Transverse colon (tissue), 4 donors: ENCODE measurements at regions not wholly inside any gene's neighbourhood (a gene's known extent, or its start where the extent isn't known, plus 50 kb on each side); places are given as distances from the start of the nearest gene placed in this dataset.
A peak's percentile ranks its signal among the peaks of the same experiment; 100 is the strongest.

Experiments
- DNase-seq: peaks from one replicate; pipeline ENCODE4 v3.0.0-alpha.2; 2019
- H3K27ac ChIP-seq, 4 donors: fragments of 200-600 bp; sonication (generic); 2 replicates each; pipeline ENCODE4 v1.5.1; 2016 to 2018; ENCODE audit warnings: inconsistent platforms in 4 of 4
- H3K27me3 ChIP-seq: fragments of 200-600 bp; sonication (generic); 2 replicates; pipeline ENCODE4 v1.5.1; 2017; ENCODE audit warnings: inconsistent platforms
- H3K36me3 ChIP-seq, 4 donors: fragments of 200-600 bp; sonication (generic); 2 replicates each; pipeline ENCODE4 v1.5.1; 2017 to 2019; ENCODE audit warnings: inconsistent platforms in 4 of 4
- H3K4me1 ChIP-seq, 4 donors: fragments of 200-600 bp; sonication (generic); 2 replicates each; pipeline ENCODE4 v1.5.1; 2017 to 2020; ENCODE audit warnings: inconsistent platforms in 4 of 4
- H3K4me3 ChIP-seq, 4 donors: fragments of 200-600 bp; sonication (generic); 1 replicate in 1 of 4; 2 replicates in 3 of 4; pipeline versions ENCODE4 v1.5.1 to v1.6.1; 2017 to 2019; ENCODE audit warnings: inconsistent platforms in 4 of 4
- H3K9me3 ChIP-seq, 2 donors: fragments of 200-600 bp; sonication (generic); 2 replicates each; pipeline ENCODE4 v1.5.1; 2017 to 2019; ENCODE audit warnings: inconsistent platforms in 2 of 2
- CTCF ChIP-seq, 5 experiments: fragments of 200-600 bp in 3 of 5; fragments of 450-650 bp in 2 of 5; sonication (generic) in 3 of 5; IDR thresholded peaks; 1 replicate in 2 of 5; 2 replicates in 3 of 5; pipeline ENCODE4 v1.5.1; 2016 to 2017; ENCODE audit warnings: antibody characterized with exemption in 5 of 5, inconsistent platforms in 3 of 5, mild to moderate bottlenecking in 2 of 5, moderate library complexity in 1 of 5
- EP300 ChIP-seq: sonication (generic); formaldehyde crosslinking; IDR thresholded peaks from one replicate; pipeline ENCODE4 v1.6.1; 2017; ENCODE audit warnings: antibody characterized with exemption, low read depth
- POLR2A ChIP-seq: fragments of 450-650 bp; IDR thresholded peaks from one replicate; pipeline ENCODE4 v1.6.1; 2016; ENCODE audit warnings: antibody characterized with exemption, mild to moderate bottlenecking, moderate library complexity
- POLR2AphosphoS5 ChIP-seq, 3 donors: sonication (generic); formaldehyde crosslinking; IDR thresholded peaks; one replicate each; pipeline ENCODE4 v1.6.1; 2016; ENCODE audit warnings: antibody characterized with exemption in 3 of 3
- WGBS, 2 donors: methylation state at CpG; one replicate each; pipeline ENCODE4 v1.1.5; 2018; ENCODE audit warnings: low coverage in 1 of 2; 5-methylcytosine and 5-hydroxymethylcytosine counted together
- in situ Hi-C, 4 donors: fragments of 200-750 bp; cut with MboI; loops; one replicate each; pipeline versions ENCODE4 v1.15.0 to v1.15.1; 2017; ENCODE audit warnings: low sequenced_read_pairs in 3 of 4, low pct_ligation_motif_present in 1 of 4, low pct_unique_long_range_greater_than_20kb in 1 of 4
- intact Hi-C: fragments of 100-400 bp; cut with DNase I; formaldehyde crosslinking; loops from one replicate; pipeline ENCODE4 v1.15.1; 2023; ENCODE audit warnings: low total_unique reads

GRCh38 chr18:47415881-47416280 is 164.4 kb upstream of the SKOR2 start:
- intact Hi-C loops (no loop called here), in situ Hi-C loops (no loop called here)
- no peak for DNase-seq

GRCh38 chr18:47413327-47413726 is 161.9 kb upstream of the SKOR2 start:
- in situ Hi-C loops (no loop called here), intact Hi-C loops (no loop called here)
- Histone ChIP-seq H3K27me3 (peaks cover 19% of the 10 kb centered on the region), H3K27ac (no peak overlapping the region), H3K36me3 (no peaks in the 10 kb centered on the region), H3K4me3 (no peak overlapping the region), H3K9me3 (no peaks in the 10 kb centered on the region), H3K4me1 (no peaks in the 10 kb centered on the region)
- 26% methylated on average over 2 of the region's 2 CpGs; no CpG with 5 or more reads in 1 of the 2 donors for WGBS, 2 donors
- no peak for TF ChIP-seq EP300
- no peak for TF ChIP-seq CTCF (IDR thresholded peaks at IDR 0.05)
- no peak for TF ChIP-seq POLR2AphosphoS5 (IDR thresholded peaks at IDR 0.05)
- TF ChIP-seq POLR2A, result no peak
- peak; percentile 8 for DNase-seq

More at GRCh38 chr18:47415881-47416280, 164.4 kb upstream of the SKOR2 start:
- Histone ChIP-seq H3K9me3 (no peaks in the 10 kb centered on the region), H3K4me1 (no peaks in the 10 kb centered on the region), H3K27me3 (peaks cover 23% of the 10 kb centered on the region), H3K27ac (no peak overlapping the region), H3K4me3 (no peak overlapping the region), H3K36me3 (no peaks in the 10 kb centered on the region)
- TF ChIP-seq EP300 (no peak), CTCF (IDR thresholded peaks at IDR 0.05) (no peak), POLR2A (no peak), POLR2AphosphoS5 (IDR thresholded peaks at IDR 0.05) (no peak)
- 43 to 57% methylated on average over 4 of the region's 4 CpGs for WGBS, 2 donors

- Histone ChIP-seq H3K9me3 (no peaks in the 10 kb centered on the region), H3K4me1 (no peaks in the 10 kb centered on the region), H3K4me3 (no peak overlapping the region), H3K27me3 (peaks cover 16% of the 10 kb centered on the region), H3K36me3 (no peaks in the 10 kb centered on the region), H3K27ac (no peak overlapping the region)
- 56% methylated on average over 1 of the region's 1 CpG; no CpG with 5 or more reads in 1 of the 2 donors for WGBS, 2 donors
- in situ Hi-C loops, result no loop called here
- TF ChIP-seq POLR2AphosphoS5 (IDR thresholded peaks at IDR 0.05), result no peak
- intact Hi-C loops, result no loop called here
- DNase-seq, result no peak
Measured at GRCh38 chr18:47412924-47413323, 161.5 kb upstream of the SKOR2 start.

GRCh38 chr18:47411159-47411558 is 159.7 kb upstream of the SKOR2 start:
- no peaks in the 10 kb centered on the region for H3K36me3 ChIP-seq
- H3K4me3 ChIP-seq, result no peak overlapping the region
- intact Hi-C loops, result no loop called here
- in situ Hi-C loops, result no loop called here
- H3K27me3 ChIP-seq, result peaks cover 7% of the 10 kb centered on the region
- WGBS, 2 donors, result 40 to 45% methylated on average over 1 of the region's 1 CpG
- no peak overlapping the region for H3K27ac ChIP-seq
- DNase-seq, result no peak
- TF ChIP-seq CTCF (IDR thresholded peaks at IDR 0.05) (no peak), POLR2A (no peak), EP300 (no peak), POLR2AphosphoS5 (IDR thresholded peaks at IDR 0.05) (no peak)
- no peaks in the 10 kb centered on the region for H3K4me1 ChIP-seq
- no peaks in the 10 kb centered on the region for H3K9me3 ChIP-seq

GRCh38 chr18:47410139-47410538 is 158.7 kb upstream of the SKOR2 start:
- WGBS, 2 donors, result 88% methylated on average over 6 of the region's 6 CpGs; no CpG with 5 or more reads in 1 of the 2 donors
- in situ Hi-C loops, result no loop called here
- Histone ChIP-seq H3K4me1 (no peaks in the 10 kb centered on the region), H3K4me3 (no peak overlapping the region), H3K9me3 (no peaks in the 10 kb centered on the region), H3K27me3 (no peaks in the 10 kb centered on the region), H3K27ac (no peak overlapping the region), H3K36me3 (no peaks in the 10 kb centered on the region)
- intact Hi-C loops, result no loop called here
- TF ChIP-seq EP300 (no peak), POLR2AphosphoS5 (IDR thresholded peaks at IDR 0.05) (no peak), POLR2A (no peak), CTCF (IDR thresholded peaks at IDR 0.05) (no peak)
- no peak for DNase-seq
